ENCODE measurements at regions not wholly inside any gene's neighbourhood (a gene's known extent, or its start where the extent isn't known, plus 50 kb on each side); places are given as distances from the start of the nearest gene placed in this dataset.
"Not testable (repeated sequence)": the region's sequence is repeated elsewhere in the genome, so short reads cannot be mapped to it uniquely, and the experiment has no call there.

GRCh38 chr6:147977851-147978465 is 364.7 kb upstream of the SASH1 start:
- no peak for DNase-seq (ENCODE audit: low read depth)

GRCh38 chr6:147979966-147980365 is 362.7 kb upstream of the SASH1 start:
- no peak for DNase-seq (ENCODE audit: low read depth)

GRCh38 chr6:147983581-147984366 is 358.9 kb upstream of the SASH1 start:
- DNase-seq (ENCODE audit: low read depth) = no peak

GRCh38 chr6:147986846-147987245 is 355.8 kb upstream of the SASH1 start:
- DNase-seq (ENCODE audit: low read depth) = no peak

GRCh38 chr6:147990159-147990558 is 352.5 kb upstream of the SASH1 start:
- no peak for DNase-seq (ENCODE audit: low read depth)

GRCh38 chr6:147991961-147992360 is 350.7 kb upstream of the SASH1 start:
- DNase-seq (ENCODE audit: low read depth) = no peak

GRCh38 chr6:147999001-147999540 is 343.6 kb upstream of the SASH1 start:
- DNase-seq (ENCODE audit: low read depth) = no peak

GRCh38 chr6:148001844-148002642 is 340.6 kb upstream of the SASH1 start:
- DNase-seq (ENCODE audit: low read depth) = no peak

- no peak for DNase-seq (ENCODE audit: low read depth)
Observed at GRCh38 chr6:148004651-148005050, 338.0 kb upstream of the SASH1 start.

GRCh38 chr6:148005806-148006205 is 336.8 kb upstream of the SASH1 start:
- no peak for DNase-seq (ENCODE audit: low read depth)

GRCh38 chr6:148010516-148010915 is 332.1 kb upstream of the SASH1 start:
- not testable (repeated sequence) for DNase-seq (ENCODE audit: low read depth)

- no peak for DNase-seq (ENCODE audit: low read depth)
Observed at GRCh38 chr6:148016013-148016412, 326.6 kb upstream of the SASH1 start.

GRCh38 chr6:148021165-148021564 is 321.5 kb upstream of the SASH1 start:
- no peak for DNase-seq (ENCODE audit: low read depth)

GRCh38 chr6:148021699-148022098 is 320.9 kb upstream of the SASH1 start:
- DNase-seq (ENCODE audit: low read depth) = no peak

GRCh38 chr6:148022279-148022678 is 320.4 kb upstream of the SASH1 start:
- DNase-seq (ENCODE audit: low read depth) = not testable (repeated sequence)

GRCh38 chr6:148027201-148027600 is 315.4 kb upstream of the SASH1 start:
- no peak for DNase-seq (ENCODE audit: low read depth)

- no peak for DNase-seq (ENCODE audit: low read depth)
Observed at GRCh38 chr6:148035806-148036390, 306.7 kb upstream of the SASH1 start.

GRCh38 chr6:148037496-148037895 is 305.1 kb upstream of the SASH1 start:
- no peak for DNase-seq (ENCODE audit: low read depth)

GRCh38 chr6:148041546-148041945 is 301.1 kb upstream of the SASH1 start:
- no peak for DNase-seq (ENCODE audit: low read depth)

- no peak for DNase-seq (ENCODE audit: low read depth)
Observed at GRCh38 chr6:148042536-148042935, 300.1 kb upstream of the SASH1 start.

GRCh38 chr6:148044261-148044751 is 298.3 kb upstream of the SASH1 start:
- DNase-seq (ENCODE audit: low read depth) = no peak

GRCh38 chr6:148044921-148045320 is 297.7 kb upstream of the SASH1 start:
- DNase-seq (ENCODE audit: low read depth) = no peak
